LNCAP (cell line): ENCODE measurements at regions not wholly inside any gene's neighbourhood (a gene's known extent, or its start where the extent isn't known, plus 50 kb on each side); places are given as distances from the start of the nearest gene placed in this dataset.

Source experiments
- CTCF ChIP-seq: fragments of 450-650 bp; IDR thresholded peaks from 2 replicates; pipeline ENCODE4 v1.5.1; 2017; ENCODE audit warnings: mild to moderate bottlenecking

- no peak for TF ChIP-seq CTCF
Observed at GRCh38 chr7:9453521-9453920, 1020.1 kb downstream of the NXPH1 start.

GRCh38 chr7:9488555-9488954 is 1055.1 kb downstream of the NXPH1 start:
- no peak for TF ChIP-seq CTCF

GRCh38 chr7:9498303-9498702 is 1064.9 kb downstream of the NXPH1 start:
- TF ChIP-seq CTCF: no peak

- TF ChIP-seq CTCF: no peak
Observed at GRCh38 chr7:9502269-9502668, 1068.9 kb downstream of the NXPH1 start.

- no peak for TF ChIP-seq CTCF
Observed at GRCh38 chr7:9504678-9505077, 1071.3 kb downstream of the NXPH1 start.

GRCh38 chr7:9505516-9505915 is 1072.1 kb downstream of the NXPH1 start:
- no peak for TF ChIP-seq CTCF

GRCh38 chr7:9507290-9507689 is 1073.9 kb downstream of the NXPH1 start:
- TF ChIP-seq CTCF: no peak

GRCh38 chr7:9516662-9517061 is 1083.3 kb downstream of the NXPH1 start:
- no peak for TF ChIP-seq CTCF
